ENCODE measurements at regions not wholly inside any gene's neighbourhood (a gene's known extent, or its start where the extent isn't known, plus 50 kb on each side); places are given as distances from the start of the nearest gene placed in this dataset.

GRCh38 chr5:133827830-133828229, 140.6 kb downstream of the C5orf15 start:
- no peak overlapping the region for H3K4me3 ChIP-seq (ENCODE audit: low read depth, low read length)
- DNase-seq (ENCODE audit: low read depth), result no peak
- TF ChIP-seq, protein P1, sequence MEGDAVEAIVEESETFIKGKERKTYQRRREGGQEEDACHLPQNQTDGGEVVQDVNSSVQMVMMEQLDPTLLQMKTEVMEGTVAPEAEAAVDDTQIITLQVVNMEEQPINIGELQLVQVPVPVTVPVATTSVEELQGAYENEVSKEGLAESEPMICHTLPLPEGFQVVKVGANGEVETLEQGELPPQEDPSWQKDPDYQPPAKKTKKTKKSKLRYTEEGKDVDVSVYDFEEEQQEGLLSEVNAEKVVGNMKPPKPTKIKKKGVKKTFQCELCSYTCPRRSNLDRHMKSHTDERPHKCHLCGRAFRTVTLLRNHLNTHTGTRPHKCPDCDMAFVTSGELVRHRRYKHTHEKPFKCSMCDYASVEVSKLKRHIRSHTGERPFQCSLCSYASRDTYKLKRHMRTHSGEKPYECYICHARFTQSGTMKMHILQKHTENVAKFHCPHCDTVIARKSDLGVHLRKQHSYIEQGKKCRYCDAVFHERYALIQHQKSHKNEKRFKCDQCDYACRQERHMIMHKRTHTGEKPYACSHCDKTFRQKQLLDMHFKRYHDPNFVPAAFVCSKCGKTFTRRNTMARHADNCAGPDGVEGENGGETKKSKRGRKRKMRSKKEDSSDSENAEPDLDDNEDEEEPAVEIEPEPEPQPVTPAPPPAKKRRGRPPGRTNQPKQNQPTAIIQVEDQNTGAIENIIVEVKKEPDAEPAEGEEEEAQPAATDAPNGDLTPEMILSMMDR (IDR thresholded peaks at IDR 0.05; ENCODE audit: control insufficient read depth, extremely low read depth, insufficient read depth), result no peak

DNA sequence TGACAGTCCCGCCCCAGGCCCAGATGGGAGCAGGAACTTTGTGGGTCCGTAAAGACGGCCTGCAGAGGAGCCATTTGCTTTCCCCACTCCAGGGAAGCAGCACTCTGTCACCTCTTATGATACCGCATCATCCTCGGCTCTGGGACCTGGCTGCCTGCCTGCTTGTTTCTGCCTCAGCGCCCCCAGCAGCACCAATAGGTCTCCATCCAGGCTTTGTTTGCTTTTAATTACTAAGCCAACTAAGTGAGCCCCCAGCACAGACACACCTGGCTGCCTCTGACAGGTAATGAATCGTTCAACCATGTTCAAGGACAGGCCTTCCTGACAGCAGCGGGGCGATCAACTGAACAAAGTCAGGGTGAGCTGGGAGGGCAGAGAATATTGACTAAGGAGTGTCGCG, 141.4 kb downstream of the C5orf15 start:
- no peak for DNase-seq (ENCODE audit: low read depth)
- no peak overlapping the region for H3K4me3 ChIP-seq (ENCODE audit: low read depth, low read length)
- TF ChIP-seq, protein P1 (IDR thresholded peaks at IDR 0.05; ENCODE audit: control insufficient read depth, extremely low read depth, insufficient read depth), result no peak

- TF ChIP-seq, protein P1 (IDR thresholded peaks at IDR 0.05; ENCODE audit: control insufficient read depth, extremely low read depth, insufficient read depth), result no peak
- no peak for DNase-seq (ENCODE audit: low read depth)
- H3K4me3 ChIP-seq (ENCODE audit: low read depth, low read length), result no peak overlapping the region
Observed at GRCh38 chr5:133825631-133826289, 142.7 kb downstream of the C5orf15 start.

DNA sequence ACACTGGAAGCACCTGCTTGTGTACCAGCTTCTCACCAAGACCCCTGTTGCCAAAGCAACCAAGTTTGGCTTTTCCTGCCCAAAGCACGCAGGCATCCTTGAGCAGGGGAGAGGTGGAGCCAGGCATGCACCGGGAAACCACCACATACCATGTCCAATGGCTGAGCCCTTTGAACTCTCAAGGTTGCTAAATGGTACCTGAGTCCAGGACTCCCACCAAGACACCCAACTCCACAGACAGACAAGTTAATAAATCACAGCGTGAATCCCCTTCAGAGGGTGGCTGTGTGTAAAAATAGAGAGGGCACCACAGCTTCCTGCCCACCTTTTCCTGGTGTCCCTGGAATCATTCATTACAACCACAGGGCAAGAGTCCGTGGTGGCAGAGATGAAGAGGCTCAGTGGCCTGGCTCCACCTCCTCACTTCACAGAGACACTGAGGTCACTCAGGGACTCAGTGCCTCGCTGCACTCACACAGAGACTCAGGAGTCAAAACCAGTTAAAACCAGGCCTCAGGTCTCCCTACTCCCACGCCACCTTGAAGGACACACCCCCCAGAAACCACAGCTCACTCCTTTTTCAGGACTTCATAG, 143.7 kb downstream of the C5orf15 start:
- TF ChIP-seq, protein P1 (IDR thresholded peaks at IDR 0.05; ENCODE audit: control insufficient read depth, extremely low read depth, insufficient read depth), result no peak
- no peak for DNase-seq (ENCODE audit: low read depth)
- no peak overlapping the region for H3K4me3 ChIP-seq (ENCODE audit: low read depth, low read length)

- H3K4me3 ChIP-seq (ENCODE audit: low read depth, low read length), result no peak overlapping the region
- TF ChIP-seq, protein P1 (IDR thresholded peaks at IDR 0.05; ENCODE audit: control insufficient read depth, extremely low read depth, insufficient read depth), result no peak
Observed at GRCh38 chr5:133821889-133822288, 146.5 kb downstream of the C5orf15 start.

GRCh38 chr5:133821311-133821741, 147.1 kb downstream of the C5orf15 start:
- H3K4me3 ChIP-seq (ENCODE audit: low read depth, low read length), result no peak overlapping the region
- no peak for DNase-seq (ENCODE audit: low read depth)
- TF ChIP-seq, protein P1 (IDR thresholded peaks at IDR 0.05; ENCODE audit: control insufficient read depth, extremely low read depth, insufficient read depth), result no peak

More at GRCh38 chr5:133821889-133822288, 146.5 kb downstream of the C5orf15 start:
- no peak for DNase-seq (ENCODE audit: low read depth)

All from LNCaP clone FGC (cell line).